GM19455 (cell line): ENCODE measurements at regions not wholly inside any gene's neighbourhood (a gene's known extent, or its start where the extent isn't known, plus 50 kb on each side); places are given as distances from the start of the nearest gene placed in this dataset.

ENCODE experiments used
- ATAC-seq: cut with Tn5 transposase; IDR thresholded peaks from one replicate; pipeline ENCODE4 v1.9.1; 2021; ENCODE audit not compliant: unreplicated experiment

DNA sequence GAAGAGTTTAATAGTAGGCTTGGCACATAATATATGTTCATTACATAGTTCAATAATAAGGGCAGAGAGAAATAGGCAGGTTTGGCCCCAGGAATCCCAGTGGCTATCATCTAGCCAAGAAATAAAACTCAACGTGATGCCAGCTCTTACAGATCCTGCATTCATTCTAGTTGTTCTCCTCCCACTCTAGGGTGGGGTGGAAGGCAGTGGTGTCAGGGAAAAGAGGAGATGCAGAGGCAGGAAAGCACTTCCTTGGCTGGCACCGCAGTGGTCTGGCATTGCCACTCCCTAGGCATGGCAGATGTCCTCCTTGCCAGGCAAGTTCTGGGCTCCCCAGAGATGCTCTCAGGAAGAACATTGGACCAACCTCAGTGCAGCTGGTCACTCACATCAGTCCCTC, 383.6 kb downstream of the GRIN2B start:
- no peak for ATAC-seq

DNA sequence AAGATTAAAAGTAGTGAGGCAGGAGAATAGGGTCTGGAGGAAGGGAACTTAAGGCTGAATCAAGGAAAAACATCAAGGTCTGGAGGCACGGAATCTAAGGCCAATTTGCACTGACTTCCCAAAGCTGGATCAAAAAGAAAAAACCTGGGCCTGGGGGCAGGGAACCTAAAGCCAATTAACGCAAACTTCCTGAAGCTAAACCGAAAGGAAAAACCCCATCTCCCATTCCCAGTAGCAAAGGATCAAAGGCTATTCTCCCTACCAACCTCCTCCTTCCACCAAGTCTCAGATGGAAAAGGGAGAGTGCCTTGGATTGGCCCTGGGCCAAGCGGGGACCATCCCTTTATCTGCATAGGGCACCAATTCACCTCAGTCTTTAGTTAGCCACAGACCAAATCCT, 384.2 kb downstream of the GRIN2B start:
- no peak for ATAC-seq

DNA sequence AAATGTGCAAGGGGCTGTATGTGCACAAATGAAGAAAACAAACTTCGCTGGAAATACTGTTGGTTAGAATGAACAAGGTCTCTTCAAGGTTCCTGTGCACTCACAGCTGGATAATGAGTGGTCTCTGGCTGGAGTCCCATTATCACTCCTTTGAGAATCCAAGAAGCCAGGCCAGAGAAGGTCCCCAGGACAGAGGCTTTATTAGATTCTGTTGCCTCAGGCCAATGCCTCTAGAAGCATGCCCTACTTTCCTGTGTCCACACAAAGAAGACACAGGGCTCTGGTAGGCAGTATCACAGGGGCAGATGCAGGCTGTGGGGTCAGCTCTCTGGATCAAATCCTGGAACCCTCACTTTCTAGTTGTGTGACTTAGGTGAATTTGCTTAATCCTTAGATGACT, 384.7 kb downstream of the GRIN2B start:
- no peak for ATAC-seq

- ATAC-seq: no peak
These were observed 385.6 kb downstream of the GRIN2B start for GRCh38 chr12:13595536-13596443.

DNA sequence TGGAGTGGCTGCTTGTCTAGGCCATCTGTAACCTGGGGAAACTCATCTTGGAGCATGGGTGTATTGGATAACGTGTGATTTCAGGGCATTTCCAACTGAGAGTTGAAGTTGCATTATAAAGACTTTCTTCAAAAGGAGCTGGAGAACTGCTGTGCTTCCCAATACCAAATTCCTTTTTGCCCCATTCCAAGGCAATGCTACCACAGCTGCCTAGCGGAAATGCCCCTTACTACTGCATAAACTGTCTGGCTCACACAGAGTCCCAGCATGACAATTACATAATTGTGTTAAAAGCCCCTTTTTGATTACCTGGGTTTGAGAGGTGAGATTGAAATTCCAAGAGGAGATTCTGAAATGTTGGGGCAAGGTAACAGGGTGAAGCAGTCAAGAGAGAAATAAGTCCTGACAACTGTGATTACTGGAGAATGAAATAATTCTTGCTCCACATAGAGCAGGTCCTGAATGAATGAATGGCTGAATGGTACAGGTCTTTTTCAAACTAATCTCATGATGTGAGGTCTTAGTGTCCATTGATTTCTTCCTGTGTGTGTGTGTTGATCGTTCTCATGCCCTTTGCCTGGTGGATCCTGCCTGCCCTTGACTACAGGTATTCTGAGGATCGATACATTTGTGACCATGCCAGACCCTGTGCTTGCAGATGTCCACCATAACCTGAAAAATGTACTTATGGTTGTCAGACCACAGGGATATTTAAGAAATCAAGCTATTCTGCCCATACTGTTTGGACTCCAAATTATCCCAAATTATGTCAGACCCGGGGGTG, 386.5 kb downstream of the GRIN2B start:
- ATAC-seq: no peak

- ATAC-seq: no peak
These were observed 389.1 kb downstream of the GRIN2B start for GRCh38 chr12:13592063-13592942.

- ATAC-seq: no peak
These were observed 389.9 kb downstream of the GRIN2B start for GRCh38 chr12:13591488-13591887.

- no peak for ATAC-seq
These were observed 390.3 kb downstream of the GRIN2B start for GRCh38 chr12:13591059-13591458.

GRCh38 chr12:13588574-13588973, 392.0 kb downstream of the EMP1 start:
- ATAC-seq: no peak

- no peak for ATAC-seq
These were observed 391.3 kb downstream of the EMP1 start for GRCh38 chr12:13587721-13588390.

DNA sequence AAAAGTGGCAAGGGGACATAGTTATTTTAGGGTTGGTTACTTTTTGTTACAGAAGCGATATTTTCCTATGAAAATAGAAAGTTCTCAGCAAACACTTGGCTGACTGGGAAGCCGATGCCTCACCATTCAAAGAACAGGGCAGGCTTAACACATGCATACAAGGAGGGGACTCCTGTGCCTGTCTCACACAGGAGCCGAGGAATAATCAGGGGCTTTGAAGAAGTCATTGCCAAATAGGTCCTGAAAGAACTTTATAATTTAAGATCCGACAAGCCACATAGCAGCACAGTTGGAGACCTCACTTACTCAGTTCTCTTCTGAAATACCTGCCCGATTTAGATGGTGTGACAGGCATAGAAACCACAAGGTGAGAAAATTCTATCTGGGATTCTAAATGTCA, 389.8 kb downstream of the EMP1 start:
- no peak for ATAC-seq

- ATAC-seq: no peak
These were observed 388.0 kb downstream of the EMP1 start for GRCh38 chr12:13584541-13584940.

- no peak for ATAC-seq
These were observed 387.1 kb downstream of the EMP1 start for GRCh38 chr12:13583630-13584029.

- ATAC-seq: no peak
These were observed 385.9 kb downstream of the EMP1 start for GRCh38 chr12:13582421-13582820.

- ATAC-seq: no peak
These were observed 384.5 kb downstream of the EMP1 start for GRCh38 chr12:13581031-13581430.

GRCh38 chr12:13580206-13580605, 383.7 kb downstream of the EMP1 start:
- ATAC-seq: no peak

GRCh38 chr12:13576935-13577500, 380.5 kb downstream of the EMP1 start:
- ATAC-seq: no peak

DNA sequence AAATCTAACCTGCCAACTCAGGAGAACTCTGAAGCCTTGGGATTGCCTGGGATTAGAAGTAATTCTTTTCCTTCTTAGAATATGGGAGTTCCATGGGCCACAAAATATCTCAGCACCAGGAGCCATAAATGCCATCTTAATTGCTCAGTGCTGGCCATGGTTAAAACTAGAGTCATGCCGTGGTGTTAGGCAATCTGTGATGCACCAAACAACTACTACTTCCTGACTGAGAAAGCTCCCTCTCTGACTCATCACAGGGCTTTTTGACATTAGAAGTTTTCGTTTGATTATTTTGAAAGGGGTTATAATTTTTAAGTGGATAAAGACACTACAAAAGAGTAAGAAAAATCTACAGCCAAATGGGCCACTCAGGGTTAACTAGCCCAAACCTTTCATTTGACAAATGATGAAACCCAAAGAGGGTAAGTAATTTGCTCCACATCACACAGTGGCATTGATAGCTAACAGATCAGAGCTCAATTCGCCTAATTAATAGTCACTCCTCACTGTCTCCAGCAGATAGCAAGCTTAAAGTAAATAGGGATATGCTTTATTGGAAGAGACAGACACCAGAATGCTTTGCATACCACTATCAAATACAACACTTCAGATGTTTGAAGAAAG, 377.3 kb downstream of the EMP1 start:
- no peak for ATAC-seq

GRCh38 chr12:13571035-13571434, 374.5 kb downstream of the EMP1 start:
- no peak for ATAC-seq
